ENCODE measurements at regions not wholly inside any gene's neighbourhood (a gene's known extent, or its start where the extent isn't known, plus 50 kb on each side); places are given as distances from the start of the nearest gene placed in this dataset.

DNA sequence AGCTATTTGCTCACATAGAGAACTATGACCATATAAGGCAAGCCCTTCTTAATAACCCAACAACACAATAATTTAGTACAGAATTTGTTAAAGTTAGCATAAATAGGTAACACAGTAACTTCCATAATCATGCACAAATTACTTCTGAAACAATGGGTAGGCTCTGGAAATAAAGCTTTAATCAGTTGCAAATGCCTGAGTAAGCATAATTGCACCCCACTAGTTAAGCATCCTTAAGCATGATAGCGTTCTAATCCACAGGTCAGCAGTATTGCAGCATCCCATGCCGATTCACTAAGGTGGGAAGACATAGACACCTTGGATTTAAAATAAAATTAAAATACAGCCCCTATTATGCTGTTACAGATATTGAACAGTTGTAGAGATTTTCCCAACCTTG, 161.7 kb downstream of the DHX15 start:
- no peak for ATAC-seq
- intact Hi-C loops (cut with DNase I), result no loop called here
- no peak for DNase-seq

DNA sequence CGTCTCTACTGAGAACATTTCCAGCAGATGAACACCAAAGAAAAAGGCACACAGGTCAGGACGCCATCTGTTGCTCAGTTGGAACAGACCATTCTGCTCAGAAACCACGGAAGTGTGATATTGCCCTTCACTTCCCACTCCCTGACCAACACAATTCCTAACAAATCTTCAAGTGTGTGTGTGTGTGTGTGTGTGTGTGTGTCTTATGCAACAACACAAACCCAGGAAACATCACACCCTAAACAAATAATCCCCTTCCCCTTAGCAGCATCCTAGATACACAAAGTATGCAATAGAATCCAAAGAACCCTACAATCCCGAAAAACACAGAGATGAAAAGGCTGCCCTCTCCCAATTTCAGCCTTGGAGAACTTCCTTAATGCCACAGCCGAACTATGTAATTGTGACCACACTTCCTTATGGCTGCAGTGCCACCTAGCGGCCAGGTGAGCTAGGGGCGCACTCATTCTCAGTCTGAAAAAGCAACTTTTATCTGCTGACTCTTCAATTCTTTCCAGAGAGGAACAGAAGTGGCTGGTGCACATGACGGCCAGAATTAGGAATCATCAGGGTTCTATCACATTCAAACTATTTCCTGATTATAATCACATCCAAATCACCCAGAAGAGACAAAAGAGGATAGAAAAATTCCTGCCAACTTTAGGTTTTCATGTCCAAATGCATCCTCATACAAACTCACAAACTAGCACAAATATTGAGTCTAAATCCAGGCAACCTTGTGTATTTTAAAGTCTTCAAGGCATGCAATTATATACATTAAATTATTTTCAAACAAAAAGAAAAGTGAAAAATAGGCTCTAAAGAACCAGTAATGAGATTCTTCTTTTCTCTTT, 164.9 kb downstream of the DHX15 start:
- intact Hi-C loops (cut with DNase I), result loop anchor here in 1 of 2 donors (5.0 kb wide), 1 partner anchor 167 kb away; no protein-coding TSS in a partner anchor
- DNase-seq (peak; percentile 79), ATAC-seq (peak; percentile 74 to 89)

DNA sequence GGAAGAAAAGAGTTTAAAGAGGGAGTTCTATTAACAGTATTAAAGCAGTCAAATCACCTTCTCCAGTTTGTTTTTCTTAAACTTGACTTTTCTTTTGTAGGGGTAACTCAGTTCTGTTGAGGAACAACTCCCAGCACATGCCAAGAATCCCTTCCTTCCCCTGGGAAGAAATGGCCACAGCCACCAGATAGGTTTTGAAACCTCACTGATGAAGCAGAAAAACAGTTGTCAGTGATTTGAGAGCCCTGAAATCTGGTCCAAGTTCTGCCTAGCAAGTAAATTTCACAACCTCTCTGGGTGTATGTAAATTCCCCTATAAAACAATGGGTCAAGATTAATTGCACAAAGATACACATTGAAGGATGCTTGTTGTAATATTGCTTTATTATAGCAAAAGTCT, 167.1 kb downstream of the DHX15 start:
- ATAC-seq, result peak in 1 of 2 donors; percentile 33
- intact Hi-C loops (cut with DNase I), result loop anchor here in 1 of 2 donors (5.0 kb wide), 1 partner anchor 165 kb away; no protein-coding TSS in a partner anchor
- no peak for DNase-seq

DNA sequence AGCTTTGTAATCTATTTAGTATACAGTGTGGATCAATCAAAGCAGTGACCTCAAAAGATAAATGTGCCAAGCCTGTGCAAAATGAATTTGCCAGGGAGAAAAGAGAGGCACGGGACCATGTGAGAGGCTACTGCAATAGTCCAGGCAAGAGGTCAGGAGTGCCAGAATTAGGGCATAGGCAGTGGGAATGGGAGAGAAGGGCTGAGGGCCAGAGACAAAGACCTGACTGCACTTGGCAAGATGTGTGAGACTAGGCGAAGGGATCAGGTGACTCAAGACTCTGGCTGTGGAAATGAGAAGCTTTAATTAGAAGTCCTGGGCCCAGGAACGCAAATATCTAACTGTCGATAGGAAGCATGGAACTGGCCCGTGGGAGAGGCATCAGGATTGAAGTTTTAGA, 168.1 kb downstream of the DHX15 start:
- ATAC-seq (peak; percentile 15 to 74), DNase-seq (no peak)
- intact Hi-C loops (cut with DNase I), result loop anchor here in 1 of 2 donors (5.0 kb wide), 1 partner anchor 164 kb away; no protein-coding TSS in a partner anchor

DNA sequence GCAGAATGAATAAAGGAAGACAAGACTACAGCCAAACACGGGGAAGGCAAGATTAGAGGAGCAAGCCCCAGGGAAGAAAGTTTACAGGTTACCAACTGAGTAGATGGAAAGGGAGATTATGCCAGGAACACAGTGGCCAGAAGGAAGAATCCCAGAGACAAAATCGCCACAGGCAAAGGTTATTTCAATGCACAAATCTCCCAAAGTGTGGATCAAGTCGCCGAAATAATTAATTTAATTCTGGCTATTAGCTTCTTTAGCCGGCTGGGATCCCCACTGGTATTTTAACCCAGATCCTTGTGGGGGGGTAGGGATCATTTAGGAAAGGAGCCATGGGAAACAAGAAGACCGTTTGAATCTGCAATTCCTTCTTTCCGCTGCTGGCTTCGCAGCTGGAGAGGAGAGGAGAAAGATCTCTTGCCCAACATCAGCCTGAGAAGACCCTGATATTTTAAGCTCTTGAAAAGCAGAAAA, 171.0 kb downstream of the DHX15 start:
- ATAC-seq, result no peak
- intact Hi-C loops (cut with DNase I), result no loop called here
- no peak for DNase-seq

DNA sequence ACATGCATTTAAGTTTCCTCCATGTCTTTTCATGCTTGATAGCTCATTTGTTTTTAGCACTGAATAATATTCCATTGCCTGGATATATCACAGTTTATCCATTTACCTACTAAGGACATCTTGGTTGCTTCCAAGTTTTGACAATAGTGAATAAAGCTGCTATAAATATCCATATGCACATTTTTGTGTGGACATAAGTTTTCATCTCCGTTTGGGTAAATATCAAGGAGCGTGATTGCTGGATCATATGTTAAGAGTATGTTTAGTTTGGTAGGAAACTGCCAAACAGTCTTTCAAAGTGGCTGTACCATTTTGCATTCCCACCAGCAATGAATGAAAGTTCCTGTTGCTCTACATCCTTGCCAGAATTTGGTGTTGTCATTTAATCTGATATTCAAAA, 172.5 kb downstream of the DHX15 start:
- no peak for ATAC-seq
- intact Hi-C loops (cut with DNase I), result no loop called here
- DNase-seq, result no peak

DNA sequence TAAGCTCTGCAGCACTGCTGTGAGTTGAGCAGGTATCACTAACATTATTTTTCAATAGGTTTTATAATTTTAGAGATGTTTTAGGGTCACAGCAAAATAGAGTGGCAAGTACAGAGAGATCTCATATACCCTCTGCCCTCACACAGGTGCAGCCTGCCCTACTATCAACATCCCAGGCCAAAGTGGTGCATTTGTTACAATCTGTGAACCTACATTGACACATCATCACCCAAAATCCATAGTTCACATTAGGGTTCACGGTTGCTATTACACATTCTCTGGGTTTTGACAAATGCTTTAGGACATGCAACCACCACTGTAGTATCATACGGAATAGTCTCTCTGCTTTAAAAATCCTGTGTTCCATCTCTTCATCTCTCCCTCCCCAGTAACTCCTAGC, 173.1 kb downstream of the DHX15 start:
- DNase-seq (no peak), ATAC-seq (no peak)
- intact Hi-C loops (cut with DNase I), result no loop called here

DNA sequence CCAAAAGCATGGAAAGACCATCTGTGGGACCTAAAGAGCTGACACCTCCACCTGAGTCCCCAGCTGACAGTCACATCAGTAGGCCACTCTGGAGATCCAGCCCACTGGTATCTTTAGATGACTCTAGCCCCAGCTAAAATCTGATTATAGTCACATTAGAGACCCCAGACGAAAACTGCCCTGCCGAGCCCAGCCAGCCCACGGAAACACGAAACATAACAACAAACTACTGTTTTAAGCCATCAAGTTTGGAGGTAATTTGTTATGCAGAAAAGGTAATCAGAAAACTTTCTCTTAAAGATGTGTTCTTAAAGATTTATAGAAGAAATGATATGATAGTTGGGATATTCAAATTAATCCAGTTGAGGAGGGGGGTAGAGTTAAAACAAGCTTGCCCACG, 175.7 kb downstream of the DHX15 start:
- ATAC-seq, result no peak
- no peak for DNase-seq
- intact Hi-C loops (cut with DNase I), result no loop called here

DNA sequence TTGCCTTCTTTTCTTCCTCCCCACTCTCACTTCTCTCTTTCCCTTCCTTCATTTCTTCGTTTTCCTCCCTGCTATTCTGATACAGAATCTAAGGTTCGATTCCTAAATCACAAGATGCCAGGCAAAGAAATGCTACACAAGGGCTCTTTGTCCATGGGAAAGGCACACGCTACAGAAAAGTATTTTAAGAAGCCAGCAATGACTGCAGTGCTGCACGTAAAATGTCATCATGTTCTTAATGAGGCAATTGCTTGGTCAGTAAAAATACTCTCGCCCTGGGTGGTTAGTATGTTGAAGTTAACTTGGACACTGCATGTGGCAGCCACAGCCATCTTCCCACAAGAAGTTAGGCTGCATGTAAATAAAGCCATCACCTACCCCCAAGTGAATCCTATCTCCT, 178.4 kb downstream of the DHX15 start:
- DNase-seq (no peak), ATAC-seq (no peak)
- intact Hi-C loops (cut with DNase I), result no loop called here

DNA sequence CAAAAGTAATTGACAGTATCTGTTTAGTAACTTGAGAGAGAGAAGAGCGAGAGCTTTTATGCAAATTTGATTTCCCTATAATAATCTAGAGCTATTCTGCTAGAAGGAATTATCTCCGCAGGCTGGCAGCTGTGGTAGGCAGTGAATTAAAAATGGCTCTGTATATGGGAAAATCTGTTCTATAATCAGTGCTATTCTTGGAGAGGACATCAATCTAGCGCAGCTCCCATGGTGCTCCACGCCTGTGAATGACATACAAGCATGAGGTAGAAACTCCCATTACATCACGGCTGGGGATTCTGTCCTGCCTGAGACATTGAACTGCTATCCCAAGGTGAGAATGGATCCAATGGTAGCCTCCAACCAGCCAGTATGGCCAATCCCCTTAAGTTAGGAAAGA, 179.0 kb downstream of the DHX15 start:
- DNase-seq, result no peak
- intact Hi-C loops (cut with DNase I), result no loop called here
- no peak for ATAC-seq

DNA sequence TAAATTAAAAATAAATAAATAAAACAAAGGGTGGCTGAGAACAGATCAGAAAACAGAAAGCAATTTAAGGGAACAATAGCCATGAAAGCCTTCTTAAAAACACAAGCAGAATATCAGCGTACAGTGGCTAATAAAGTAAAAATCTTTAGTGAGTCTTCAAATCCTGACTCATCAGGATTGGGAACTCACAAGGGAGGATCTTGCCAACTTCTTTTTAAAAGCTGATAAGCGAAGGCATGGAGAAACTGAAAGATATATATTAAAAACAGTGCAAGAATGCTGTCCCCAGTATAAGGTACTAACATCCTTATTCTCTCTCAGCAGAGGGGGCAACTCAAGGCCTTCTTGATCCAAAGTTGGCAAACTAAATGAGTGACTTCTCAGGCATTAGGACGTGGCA, 180.1 kb downstream of the DHX15 start:
- intact Hi-C loops (cut with DNase I), result no loop called here
- no peak for DNase-seq
- ATAC-seq, result peak in 1 of 2 donors; percentile 43

DNA sequence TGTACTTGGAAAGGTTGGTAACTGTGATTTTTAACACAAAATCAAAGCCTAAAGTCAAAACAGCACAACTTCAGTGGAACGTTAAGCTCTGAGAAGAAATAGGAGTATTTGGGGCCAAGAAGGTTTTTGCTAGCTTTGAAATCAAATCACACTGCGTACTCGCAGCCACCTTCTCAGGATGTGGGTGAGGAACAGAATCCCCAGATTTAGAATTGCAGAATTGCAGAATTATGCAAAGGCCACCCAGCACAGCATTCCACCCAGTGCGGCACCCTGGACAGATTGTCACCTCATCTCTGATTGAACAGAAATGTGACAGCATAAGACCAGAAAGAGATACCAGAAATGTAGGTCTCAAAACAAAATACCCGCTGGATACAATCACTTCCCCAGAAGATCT, 181.1 kb downstream of the DHX15 start:
- ATAC-seq (no peak), DNase-seq (no peak)
- intact Hi-C loops (cut with DNase I), result no loop called here

DNA sequence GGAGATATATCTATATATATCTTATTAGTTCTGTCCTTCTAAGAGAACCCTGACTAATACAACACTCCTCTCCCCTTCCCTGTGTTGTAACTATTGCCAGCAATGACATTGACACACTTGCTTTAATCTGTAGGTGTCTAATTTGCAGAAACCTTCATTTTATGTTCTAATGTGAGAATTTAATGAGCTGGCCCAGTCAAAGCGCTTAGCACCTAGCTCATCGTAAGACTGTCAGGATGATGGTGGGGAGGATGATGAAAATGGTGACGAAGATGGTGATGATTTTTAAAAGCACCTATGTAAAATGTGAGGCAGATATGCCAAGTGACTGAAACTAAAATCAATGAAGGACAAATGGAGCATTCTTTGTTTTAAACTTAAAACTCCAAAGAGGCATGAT, 183.8 kb downstream of the DHX15 start:
- no peak for ATAC-seq
- intact Hi-C loops (cut with DNase I), result no loop called here
- DNase-seq, result no peak

DNA sequence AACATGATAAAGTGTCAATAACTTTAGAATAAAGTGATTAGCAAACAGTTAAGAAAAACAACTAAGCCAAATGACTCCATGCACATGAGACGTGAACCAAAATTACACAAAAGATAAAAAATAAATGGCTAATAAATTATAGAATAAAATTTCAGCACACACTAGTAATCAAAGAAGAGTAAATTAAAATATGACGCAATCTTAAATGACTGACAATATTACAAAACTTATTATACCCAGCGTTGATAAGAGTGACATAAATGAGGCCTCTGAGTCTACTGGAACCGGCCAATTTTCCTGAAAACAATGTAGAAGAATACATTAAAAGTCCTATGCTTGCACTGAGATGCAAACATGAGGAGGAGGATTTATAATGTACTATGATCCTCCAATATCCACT, 187.4 kb downstream of the DHX15 start:
- DNase-seq (no peak), ATAC-seq (no peak)
- intact Hi-C loops (cut with DNase I), result no loop called here

DNA sequence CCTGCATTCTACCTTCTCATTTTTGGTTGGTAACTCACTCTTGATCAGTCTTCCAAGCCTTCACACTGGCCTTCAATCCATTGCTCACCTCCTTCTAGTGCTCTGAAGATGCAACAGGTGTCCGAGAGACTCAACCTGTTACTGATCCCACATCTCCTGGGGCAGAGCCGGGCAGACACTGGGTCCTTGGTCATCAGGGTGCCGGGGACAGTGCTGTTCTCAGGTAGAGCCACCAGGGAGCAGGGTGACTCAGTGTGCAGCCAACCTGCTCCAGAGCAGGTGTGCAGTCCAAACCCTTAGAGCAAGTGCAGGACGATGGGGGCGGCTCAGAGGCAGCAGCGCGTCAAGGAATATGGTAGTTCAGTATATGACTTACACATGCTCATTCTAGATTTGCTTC, 188.4 kb downstream of the DHX15 start:
- no peak for DNase-seq
- intact Hi-C loops (cut with DNase I), result no loop called here

DNA sequence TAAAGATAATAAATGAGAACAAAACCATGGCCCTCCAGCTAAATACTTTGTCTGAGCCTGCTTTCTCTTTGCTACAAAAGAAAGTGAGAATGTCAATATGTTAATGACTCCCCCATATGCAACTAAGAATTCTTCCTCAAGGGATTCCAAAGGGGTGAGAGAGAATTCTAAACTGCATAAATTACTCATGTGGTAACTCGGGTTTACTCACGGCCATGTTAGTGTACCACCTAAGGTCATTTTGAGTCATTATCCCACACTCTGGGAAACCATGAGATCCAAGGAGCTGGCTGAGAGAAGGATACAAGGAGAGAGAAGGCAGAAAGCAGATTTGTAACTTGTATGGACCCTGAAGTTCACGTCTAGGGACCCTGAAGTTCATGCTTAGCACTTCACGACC, 190.3 kb downstream of the DHX15 start:
- no peak for ATAC-seq
- no peak for DNase-seq
- intact Hi-C loops (cut with DNase I), result no loop called here

More for the DNA sequence above, 188.4 kb downstream of the DHX15 start:
- no peak for ATAC-seq

DNA sequence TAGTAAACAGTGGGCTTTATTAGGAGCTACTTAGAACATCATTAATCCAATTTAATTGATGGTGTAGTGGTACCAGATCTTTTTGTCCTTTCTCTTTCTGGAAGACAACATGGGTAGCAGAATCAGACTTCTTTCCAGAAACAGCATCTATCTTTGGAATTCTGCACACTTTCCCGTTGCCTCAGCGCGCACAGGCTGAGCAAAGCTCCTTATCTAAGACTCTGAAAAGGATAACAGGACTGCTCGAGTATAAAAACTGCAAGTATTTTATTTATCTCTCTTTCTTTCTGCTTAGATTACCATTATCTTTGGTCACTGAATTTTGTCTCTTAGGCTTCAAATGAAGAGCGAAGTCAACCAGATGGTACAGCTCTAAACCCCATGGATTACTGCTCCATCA, 191.7 kb downstream of the DHX15 start:
- ATAC-seq (peak in 1 of 2 donors; percentile 23), DNase-seq (no peak)
- intact Hi-C loops (cut with DNase I), result no loop called here

DNA sequence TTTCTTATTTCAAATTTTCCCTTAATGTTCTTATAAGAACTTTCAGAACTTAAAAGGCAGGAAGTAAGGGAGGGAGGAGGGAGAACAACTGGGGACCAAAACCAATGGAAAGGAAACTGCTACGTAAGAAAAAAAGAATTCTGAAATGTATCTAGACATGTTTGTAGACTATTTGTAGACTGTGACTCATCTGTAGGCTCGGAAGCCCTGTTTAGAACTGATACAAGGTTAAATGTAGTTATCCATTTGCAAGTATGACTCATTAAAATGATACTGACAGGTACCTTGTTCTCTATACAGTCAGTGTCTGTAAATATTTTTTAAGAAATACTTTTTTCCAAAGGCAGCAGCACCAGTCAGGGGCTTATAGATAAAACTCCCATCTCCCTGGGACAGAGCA, 202.0 kb downstream of the DHX15 start:
- peak in 1 of 2 donors; percentile 32 for ATAC-seq
- no peak for DNase-seq
- intact Hi-C loops (cut with DNase I), result no loop called here

DNA sequence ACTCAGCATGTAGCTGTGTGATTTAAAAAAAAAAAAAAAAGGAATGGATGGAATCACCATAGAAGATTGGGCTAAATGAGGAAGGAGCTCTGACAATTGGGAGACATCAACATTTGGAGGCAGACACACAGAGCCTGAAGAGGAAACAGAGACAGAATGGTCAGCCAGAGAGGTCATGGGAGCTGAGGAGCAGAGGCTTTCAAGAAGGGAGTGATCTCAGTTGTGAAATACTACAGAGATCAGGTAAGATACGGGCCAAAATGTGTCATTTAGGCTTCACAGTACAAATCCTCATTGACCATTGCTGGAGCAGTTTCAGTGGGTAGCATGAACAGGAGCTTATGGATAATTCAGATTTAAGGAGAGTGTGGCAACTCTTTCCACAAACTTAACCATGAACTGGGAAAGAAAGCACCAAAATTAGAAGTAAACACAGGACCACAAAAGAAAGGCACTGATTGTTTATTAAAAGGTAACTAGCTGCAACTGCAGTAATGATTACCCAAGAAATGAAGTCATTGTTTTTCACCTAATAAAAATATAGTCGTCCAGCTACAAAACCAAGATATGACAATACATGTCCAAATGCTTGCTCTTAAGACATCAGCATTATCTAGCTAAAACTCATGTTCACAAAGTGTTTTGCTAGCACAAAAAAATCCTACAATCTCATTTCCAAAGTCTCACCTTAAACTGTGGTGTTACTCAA, 203.2 kb downstream of the DHX15 start:
- ATAC-seq, result no peak
- intact Hi-C loops (cut with DNase I), result no loop called here
- DNase-seq, result no peak

DNA sequence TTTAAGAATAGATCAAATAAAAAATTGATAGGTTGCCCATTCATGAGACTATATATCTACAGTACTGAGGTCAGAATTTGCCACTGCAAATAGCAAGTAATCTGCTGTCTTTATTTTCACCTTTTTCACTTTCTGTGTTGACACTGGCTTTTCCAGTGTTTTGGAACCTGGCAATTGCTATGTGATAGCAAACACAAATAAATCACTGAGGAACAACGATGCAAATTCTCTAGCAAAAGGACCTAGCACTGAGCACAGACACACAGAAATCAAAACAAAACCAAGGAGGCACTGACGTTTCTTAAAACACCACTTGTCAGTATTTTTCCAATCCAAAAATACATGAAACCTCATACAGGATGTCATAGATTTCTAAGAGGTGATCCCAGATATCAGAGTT, 210.7 kb downstream of the DHX15 start:
- peak in 1 of 2 donors; percentile 16 for ATAC-seq
- DNase-seq, result no peak
- intact Hi-C loops (cut with DNase I), result no loop called here
